Caco-2 (cell line): ENCODE measurements at regions not wholly inside any gene's neighbourhood (a gene's known extent, or its start where the extent isn't known, plus 50 kb on each side); places are given as distances from the start of the nearest gene placed in this dataset.
A peak's percentile ranks its signal among the peaks of the same experiment; 100 is the strongest.

Source experiments
- BruUV-seq: library from RNA; stranded (reverse); fragments of 400-500 nt; replicated peaks from 2 replicates; lab custom pipeline; 2021; lab: Mats Ljungman, UMichigan
- CTCF ChIA-PET: fragments of 300-600 bp; sonication (Branson Sonifier 250); formaldehyde crosslinking; loops from one replicate; lab custom pipeline; 2022; ENCODE audit warnings: antibody characterized with exemption; lab: Charles Lee
- POLR2A ChIA-PET: fragments of 300-600 bp; sonication (Branson Sonifier 250); formaldehyde crosslinking; loops from one replicate; lab custom pipeline; 2022; ENCODE audit warnings: antibody characterized with exemption; lab: Charles Lee
- DNase-seq, 2 experiments: peaks; one replicate each; pipeline versions ENCODE4 v3.0.0 to v3.0.0-alpha.2; 2020 to 2022
- H3K27me3 ChIP-seq: replicated peaks from 2 replicates; pipeline ENCODE4 v1.6.0; 2011; ENCODE audit warnings: low read length; ENCODE audit not compliant: control insufficient read depth, insufficient read depth
- H3K36me3 ChIP-seq: 2 replicates; pipeline ENCODE4 v1.5.1; 2011; ENCODE audit warnings: low read length; ENCODE audit not compliant: control insufficient read depth, insufficient read depth
- H3K4me1 ChIP-seq: fragments of 250-450 bp; sonication (Bioruptor Pico); 2 replicates; pipeline ENCODE4 v1.5.1; 2020; ENCODE audit warnings: mild to moderate bottlenecking
- H3K4me3 ChIP-seq: 2 replicates; pipeline ENCODE4 v1.5.1; 2011; ENCODE audit warnings: low read depth, mild to moderate bottlenecking, control low read depth, low read length
- H3K9me3 ChIP-seq: fragments of 250-450 bp; sonication (Bioruptor Pico); 2 replicates; pipeline ENCODE4 v1.5.1; 2020; ENCODE audit warnings: mild to moderate bottlenecking, moderate library complexity
- H3K27ac Mint-ChIP-seq: one replicate; pipeline ENCODE4 v1.8.0; 2022; ENCODE audit warnings: mixed read lengths; ENCODE audit not compliant: unreplicated experiment
- H3K27me3 Mint-ChIP-seq: one replicate; pipeline ENCODE4 v1.8.0; 2022; ENCODE audit warnings: mixed read lengths; ENCODE audit not compliant: insufficient read depth, unreplicated experiment
- H3K36me3 Mint-ChIP-seq: one replicate; pipeline ENCODE4 v1.8.0; 2022; ENCODE audit warnings: mild to moderate bottlenecking, mixed read lengths; ENCODE audit not compliant: insufficient read depth, unreplicated experiment
- H3K4me1 Mint-ChIP-seq: one replicate; pipeline ENCODE4 v1.8.0; 2022; ENCODE audit warnings: low read depth, mixed read lengths; ENCODE audit not compliant: unreplicated experiment
- H3K4me3 Mint-ChIP-seq: one replicate; pipeline ENCODE4 v1.8.0; 2022; ENCODE audit warnings: mild to moderate bottlenecking, moderate library complexity, mixed read lengths; ENCODE audit not compliant: unreplicated experiment
- H3K9me3 Mint-ChIP-seq: one replicate; pipeline ENCODE4 v1.8.0; 2022; ENCODE audit warnings: mixed read lengths; ENCODE audit not compliant: unreplicated experiment
- CTCF ChIP-seq, 2 experiments: fragments of 200-600 bp in 1 of 2; IDR thresholded peaks; 1 replicate in 1 of 2; 2 replicates in 1 of 2; pipeline versions ENCODE4 v1.5.1 to v1.8.0; 2011 to 2022; ENCODE audit warnings: antibody characterized with exemption in 1 of 2, control low read depth in 1 of 2, inconsistent platforms in 1 of 2, low read depth in 1 of 2, low read length in 1 of 2, mild to moderate bottlenecking in 1 of 2, moderate library complexity in 1 of 2; ENCODE audit not compliant: insufficient read depth in 1 of 2, severe bottlenecking in 1 of 2, unreplicated experiment in 1 of 2
- intact Hi-C: fragments of 100-400 bp; cut with micrococcal nuclease; formaldehyde crosslinking; loops from one replicate; pipeline ENCODE4 v1.10.0; 2022; ENCODE audit not compliant: unreplicated experiment

GRCh38 chr5:56538580-56538979, 276.8 kb upstream of the MAP3K1 start:
- Mint-ChIP-seq H3K4me3 (no peak overlapping the region), H3K36me3 (no peaks in the 10 kb centered on the region), H3K9me3 (peaks cover 10% of the 10 kb centered on the region), H3K27ac (no peak overlapping the region), H3K27me3 (no peaks in the 10 kb centered on the region), H3K4me1 (peaks cover 17% of the 10 kb centered on the region)
- Histone ChIP-seq H3K9me3 (no peaks in the 10 kb centered on the region), H3K36me3 (no peaks in the 10 kb centered on the region), H3K4me3 (no peak overlapping the region), H3K27me3 (no peaks in the 10 kb centered on the region), H3K4me1 (peaks cover 33% of the 10 kb centered on the region)
- no TSS peak for BruUV-seq
- POLR2A ChIA-PET = no interaction called here
- intact Hi-C loops = no loop called here
- TF ChIP-seq CTCF (IDR thresholded peaks at IDR 0.05; ENCODE audit: insufficient read depth in 1 of 2, low read depth in 1 of 2, low read length in 1 of 2, severe bottlenecking in 1 of 2, unreplicated experiment in 1 of 2) = no peak
- no peak for DNase-seq
- CTCF ChIA-PET = no interaction called here

GRCh38 chr5:56535347-56535746, 280.0 kb upstream of the MAP3K1 start:
- H3K27ac Mint-ChIP-seq = peak overlapping the region; percentile 79
- ChIA-PET POLR2A (no interaction called here), CTCF (no interaction called here)
- no peak for TF ChIP-seq CTCF (IDR thresholded peaks at IDR 0.05; ENCODE audit: insufficient read depth in 1 of 2, low read depth in 1 of 2, low read length in 1 of 2, severe bottlenecking in 1 of 2, unreplicated experiment in 1 of 2)
- H3K4me3 Mint-ChIP-seq = no peak overlapping the region
- Histone ChIP-seq H3K27me3 (no peaks in the 10 kb centered on the region), H3K9me3 (no peaks in the 10 kb centered on the region), H3K4me3 (no peak overlapping the region), H3K4me1 (peaks cover 57% of the 10 kb centered on the region), H3K36me3 (no peaks in the 10 kb centered on the region)
- no peaks in the 10 kb centered on the region for H3K36me3 Mint-ChIP-seq
- H3K27me3 Mint-ChIP-seq = no peaks in the 10 kb centered on the region
- peaks cover 26% of the 10 kb centered on the region for H3K9me3 Mint-ChIP-seq
- BruUV-seq = no TSS peak
- peaks cover 27% of the 10 kb centered on the region for H3K4me1 Mint-ChIP-seq
- peak in 1 of 2 experiments; percentile 45 for DNase-seq
- intact Hi-C loops = loop anchor here (1.0 kb wide), 1 partner anchor 102 kb away; no protein-coding TSS in a partner anchor

- no peaks in the 10 kb centered on the region for H3K9me3 ChIP-seq
- H3K36me3 ChIP-seq = no peaks in the 10 kb centered on the region
- Mint-ChIP-seq H3K4me1 (peaks cover 27% of the 10 kb centered on the region), H3K27me3 (no peaks in the 10 kb centered on the region), H3K36me3 (no peaks in the 10 kb centered on the region), H3K4me3 (no peak overlapping the region), H3K9me3 (peaks cover 26% of the 10 kb centered on the region), H3K27ac (peak overlapping the region; percentile 79)
- H3K4me1 ChIP-seq = peaks cover 64% of the 10 kb centered on the region
- POLR2A ChIA-PET = no interaction called here
- intact Hi-C loops = no loop called here
- H3K4me3 ChIP-seq = no peak overlapping the region
- no peak for TF ChIP-seq CTCF (IDR thresholded peaks at IDR 0.05; ENCODE audit: insufficient read depth in 1 of 2, low read depth in 1 of 2, low read length in 1 of 2, severe bottlenecking in 1 of 2, unreplicated experiment in 1 of 2)
- BruUV-seq = no TSS peak
- peak; percentile 43 to 81 for DNase-seq
- CTCF ChIA-PET = interaction anchor here (0.6 to 0.9 kb wide), 2 partner anchors 27 to 552 kb away, joined by 3 to 4 read pairs; no protein-coding TSS in a partner anchor
- H3K27me3 ChIP-seq = no peaks in the 10 kb centered on the region
These were observed 281.1 kb upstream of the MAP3K1 start for GRCh38 chr5:56534102-56534829.
